Adrenal gland (tissue), 5 donors: ENCODE measurements at regions not wholly inside any gene's neighbourhood (a gene's known extent, or its start where the extent isn't known, plus 50 kb on each side); places are given as distances from the start of the nearest gene placed in this dataset.

ENCODE experiments used
- POLR2A ChIP-seq, 2 donors: fragments of 450-650 bp; IDR thresholded peaks; one replicate each; pipeline ENCODE4 v1.6.1; 2017; ENCODE audit warnings: antibody characterized with exemption in 2 of 2, mild to moderate bottlenecking in 2 of 2, moderate library complexity in 1 of 2
- TF ChIP-seq, protein P1 (sequence below), 6 experiments: fragments of 450-650 bp in 4 of 6; fragments of 200-600 bp in 2 of 6; sonication (generic) in 1 of 6; IDR thresholded peaks; 1 replicate in 5 of 6; 2 replicates in 1 of 6; pipeline versions ENCODE4 v1.5.1 to v1.8.0; 2016 to 2021; ENCODE audit warnings: antibody characterized with exemption in 6 of 6, mild to moderate bottlenecking in 2 of 6, moderate library complexity in 1 of 6
- donor health status: DM: no; HTN: no; CAD: no.

DNA sequence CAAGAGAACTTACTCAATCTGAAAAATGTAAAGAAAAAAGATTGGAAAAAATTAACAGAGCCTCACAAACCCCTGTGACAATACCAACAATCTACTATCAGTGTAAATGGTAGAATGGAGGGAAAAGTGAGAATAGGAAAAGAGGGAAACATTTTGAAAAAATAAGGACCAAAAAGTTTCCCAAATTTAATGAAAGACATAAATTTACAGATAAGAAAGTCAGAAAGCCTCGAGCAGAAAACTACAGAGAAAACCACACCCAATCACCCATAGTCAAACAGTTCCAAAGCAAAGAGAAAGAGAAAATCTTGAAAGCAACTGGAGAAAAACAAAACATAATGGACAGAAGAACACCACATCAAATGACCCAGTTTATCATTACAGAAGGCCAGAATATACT lies 142.7 kb upstream of the DIO3 start:
- TF ChIP-seq, protein P1, sequence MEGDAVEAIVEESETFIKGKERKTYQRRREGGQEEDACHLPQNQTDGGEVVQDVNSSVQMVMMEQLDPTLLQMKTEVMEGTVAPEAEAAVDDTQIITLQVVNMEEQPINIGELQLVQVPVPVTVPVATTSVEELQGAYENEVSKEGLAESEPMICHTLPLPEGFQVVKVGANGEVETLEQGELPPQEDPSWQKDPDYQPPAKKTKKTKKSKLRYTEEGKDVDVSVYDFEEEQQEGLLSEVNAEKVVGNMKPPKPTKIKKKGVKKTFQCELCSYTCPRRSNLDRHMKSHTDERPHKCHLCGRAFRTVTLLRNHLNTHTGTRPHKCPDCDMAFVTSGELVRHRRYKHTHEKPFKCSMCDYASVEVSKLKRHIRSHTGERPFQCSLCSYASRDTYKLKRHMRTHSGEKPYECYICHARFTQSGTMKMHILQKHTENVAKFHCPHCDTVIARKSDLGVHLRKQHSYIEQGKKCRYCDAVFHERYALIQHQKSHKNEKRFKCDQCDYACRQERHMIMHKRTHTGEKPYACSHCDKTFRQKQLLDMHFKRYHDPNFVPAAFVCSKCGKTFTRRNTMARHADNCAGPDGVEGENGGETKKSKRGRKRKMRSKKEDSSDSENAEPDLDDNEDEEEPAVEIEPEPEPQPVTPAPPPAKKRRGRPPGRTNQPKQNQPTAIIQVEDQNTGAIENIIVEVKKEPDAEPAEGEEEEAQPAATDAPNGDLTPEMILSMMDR (IDR thresholded peaks at IDR 0.05) = no peak
- no peak for TF ChIP-seq POLR2A (IDR thresholded peaks at IDR 0.05)
